Mesenchymal stem cell (in vitro differentiated cells and primary cell): ENCODE measurements at regions not wholly inside any gene's neighbourhood (a gene's known extent, or its start where the extent isn't known, plus 50 kb on each side); places are given as distances from the start of the nearest gene placed in this dataset.

Experiments
- DNase-seq: peaks from one replicate; pipeline ENCODE4 v3.0.0-alpha.2; 2013
- H2AFZ ChIP-seq: one replicate; pipeline ENCODE4 v1.6.1; 2013; ENCODE audit warnings: low read depth, mild to moderate bottlenecking, control low read depth, inconsistent platforms, low read length, moderate library complexity
- H2AK5ac ChIP-seq: 2 replicates; pipeline ENCODE4 v1.6.1; 2013; ENCODE audit warnings: low read length, moderate library complexity, mild to moderate bottlenecking, inconsistent platforms; ENCODE audit not compliant: severe bottlenecking
- H2BK120ac ChIP-seq: one replicate; pipeline ENCODE4 v1.6.1; 2013; ENCODE audit warnings: low read depth, mild to moderate bottlenecking, inconsistent platforms, low read length, moderate library complexity
- H2BK12ac ChIP-seq, 2 experiments: one replicate each; pipeline ENCODE4 v1.6.1; 2013; ENCODE audit warnings: inconsistent platforms in 2 of 2, low read length in 2 of 2, mild to moderate bottlenecking in 2 of 2, moderate library complexity in 2 of 2, control low read depth in 1 of 2
- H2BK15ac ChIP-seq: one replicate; pipeline ENCODE4 v1.6.1; 2013; ENCODE audit warnings: mild to moderate bottlenecking, low read depth, inconsistent platforms; ENCODE audit not compliant: poor library complexity, severe bottlenecking
- H2BK5ac ChIP-seq: 2 replicates; pipeline ENCODE4 v1.6.1; 2013; ENCODE audit warnings: low read depth, mild to moderate bottlenecking, low read length, control low read depth, inconsistent platforms; ENCODE audit not compliant: poor library complexity, severe bottlenecking
- H3K14ac ChIP-seq, 2 experiments: one replicate each; pipeline ENCODE4 v1.6.1; 2013; ENCODE audit warnings: inconsistent platforms in 2 of 2, low read length in 2 of 2, control low read depth in 1 of 2, mild to moderate bottlenecking in 1 of 2, moderate library complexity in 1 of 2
- H3K18ac ChIP-seq, 2 experiments: one replicate each; pipeline ENCODE4 v1.6.1; 2013; ENCODE audit warnings: inconsistent platforms in 2 of 2, low read length in 2 of 2, control low read depth in 1 of 2, low read depth in 1 of 2, mild to moderate bottlenecking in 1 of 2
- H3K23ac ChIP-seq, 2 experiments: one replicate each; pipeline ENCODE4 v1.6.1; 2013; ENCODE audit warnings: inconsistent platforms in 2 of 2, low read length in 2 of 2, mild to moderate bottlenecking in 2 of 2, moderate library complexity in 2 of 2, control low read depth in 1 of 2
- H3K27ac ChIP-seq: 2 replicates; pipeline ENCODE4 v1.5.1; 2013; ENCODE audit warnings: mild to moderate bottlenecking, moderate library complexity, low read length, control low read depth, inconsistent platforms; ENCODE audit not compliant: poor library complexity, severe bottlenecking
- H3K27me3 ChIP-seq, 2 experiments: 2 replicates each; pipeline versions ENCODE4 v1.6.1 to v1.7.0; 2013; ENCODE audit warnings: low read length in 2 of 2, mild to moderate bottlenecking in 2 of 2, moderate library complexity in 2 of 2, control low read depth in 1 of 2, inconsistent platforms in 1 of 2; ENCODE audit not compliant: control insufficient read depth in 1 of 2, insufficient read depth in 1 of 2
- H3K36me3 ChIP-seq, 2 experiments: 2 replicates each; pipeline versions ENCODE4 v1.6.1 to v1.7.0; 2013; ENCODE audit warnings: low read length in 2 of 2, control low read depth in 1 of 2, inconsistent platforms in 1 of 2, low read depth in 1 of 2, mild to moderate bottlenecking in 1 of 2; ENCODE audit not compliant: insufficient read depth in 2 of 2, control insufficient read depth in 1 of 2
- H3K4ac ChIP-seq, 2 experiments: one replicate each; pipeline ENCODE4 v1.6.1; 2013; ENCODE audit warnings: inconsistent platforms in 2 of 2, low read length in 2 of 2, mild to moderate bottlenecking in 2 of 2, moderate library complexity in 2 of 2, control low read depth in 1 of 2, low read depth in 1 of 2
- H3K4me1 ChIP-seq: 2 replicates; pipeline ENCODE4 v1.6.1; 2013; ENCODE audit warnings: low read depth, low read length, control low read depth; ENCODE audit not compliant: control insufficient read depth, insufficient read depth
- H3K4me2 ChIP-seq: 2 replicates; pipeline ENCODE4 v1.6.1; 2013; ENCODE audit warnings: low read length, mild to moderate bottlenecking, inconsistent platforms; ENCODE audit not compliant: poor library complexity, severe bottlenecking
- H3K4me3 ChIP-seq, 2 experiments: 2 replicates each; pipeline versions ENCODE4 v1.5.1 to v1.7.0; 2013; ENCODE audit warnings: low read length in 2 of 2, mild to moderate bottlenecking in 2 of 2, control low read depth in 1 of 2, low read depth in 1 of 2; ENCODE audit not compliant: insufficient read depth in 1 of 2
- H3K79me1 ChIP-seq: replicated peaks from 2 replicates; pipeline ENCODE4 v1.6.1; 2013; ENCODE audit warnings: mild to moderate bottlenecking, control low read depth, low read length, inconsistent platforms; ENCODE audit not compliant: poor library complexity, severe bottlenecking
- H3K9ac ChIP-seq: 2 replicates; pipeline ENCODE4 v1.7.0; 2013; ENCODE audit warnings: mild to moderate bottlenecking, low read length, moderate library complexity
- H3K9me3 ChIP-seq: 2 replicates; pipeline ENCODE4 v1.7.0; 2013; ENCODE audit warnings: mild to moderate bottlenecking, low read length; ENCODE audit not compliant: control insufficient read depth
- H4K8ac ChIP-seq: one replicate; pipeline ENCODE4 v1.6.1; 2013; ENCODE audit warnings: inconsistent platforms, mild to moderate bottlenecking, low read length, moderate library complexity
- H4K91ac ChIP-seq: one replicate; pipeline ENCODE4 v1.6.1; 2013; ENCODE audit warnings: mild to moderate bottlenecking, low read length, inconsistent platforms
- WGBS: methylation state at CpG from one replicate; pipeline ENCODE4 v1.1.7; 2013; ENCODE audit warnings: mixed read lengths; 5-methylcytosine and 5-hydroxymethylcytosine counted together

GRCh38 chr7:19617901-19618300, 90.9 kb downstream of the POLR1F start:
- no peak overlapping the region for H2BK120ac ChIP-seq
- no peak overlapping the region for H3K4ac ChIP-seq
- no peak overlapping the region for H3K27ac ChIP-seq
- no peak overlapping the region for H2BK12ac ChIP-seq
- no peaks in the 10 kb centered on the region for H3K79me1 ChIP-seq
- H3K9ac ChIP-seq: no peak overlapping the region
- H3K18ac ChIP-seq: no peak overlapping the region
- H2BK15ac ChIP-seq: no peak overlapping the region
- no peak overlapping the region for H2AFZ ChIP-seq
- no peak overlapping the region for H3K23ac ChIP-seq
- no peak overlapping the region for H4K91ac ChIP-seq
- H2AK5ac ChIP-seq: no peak overlapping the region
- WGBS: 72% methylated on average over 2 of the region's 2 CpGs
- no peak overlapping the region for H3K4me3 ChIP-seq
- H3K14ac ChIP-seq: no peak overlapping the region
- H2BK5ac ChIP-seq: no peak overlapping the region
- H3K4me2 ChIP-seq: no peak overlapping the region
- H3K9me3 ChIP-seq: no peaks in the 10 kb centered on the region
- H3K36me3 ChIP-seq: no peaks in the 10 kb centered on the region
- H3K27me3 ChIP-seq: no peaks in the 10 kb centered on the region
- no peak overlapping the region for H4K8ac ChIP-seq
- no peaks in the 10 kb centered on the region for H3K4me1 ChIP-seq
- no peak for DNase-seq

GRCh38 chr7:19610194-19610943, 98.5 kb downstream of the POLR1F start:
- no peak overlapping the region for H3K18ac ChIP-seq
- H3K4me2 ChIP-seq: no peak overlapping the region
- no peaks in the 10 kb centered on the region for H3K27me3 ChIP-seq
- H3K23ac ChIP-seq: no peak overlapping the region
- no peak overlapping the region for H2AK5ac ChIP-seq
- no peak overlapping the region for H2BK5ac ChIP-seq
- no peak overlapping the region for H2BK15ac ChIP-seq
- H3K4ac ChIP-seq: no peak overlapping the region
- no peak overlapping the region for H2BK12ac ChIP-seq
- no peak overlapping the region for H2BK120ac ChIP-seq
- no peak overlapping the region for H3K9ac ChIP-seq
- no peak for DNase-seq
- H2AFZ ChIP-seq: no peak overlapping the region
- peaks cover 13% of the 10 kb centered on the region for H3K9me3 ChIP-seq
- no peaks in the 10 kb centered on the region for H3K36me3 ChIP-seq
- H4K91ac ChIP-seq: no peak overlapping the region
- H3K79me1 ChIP-seq: no peaks in the 10 kb centered on the region
- H3K4me3 ChIP-seq: no peak overlapping the region
- no peak overlapping the region for H3K14ac ChIP-seq
- H4K8ac ChIP-seq: no peak overlapping the region
- no peaks in the 10 kb centered on the region for H3K4me1 ChIP-seq
- H3K27ac ChIP-seq: no peak overlapping the region

- Histone ChIP-seq H2AFZ (no peak overlapping the region), H3K9ac (no peak overlapping the region), H3K9me3 (peaks cover 19% of the 10 kb centered on the region), H3K4me1 (no peaks in the 10 kb centered on the region), H3K18ac (no peak overlapping the region), H3K27me3 (no peaks in the 10 kb centered on the region), H3K4me2 (no peak overlapping the region), H3K4me3 (no peak overlapping the region), H3K23ac (no peak overlapping the region), H3K79me1 (no peaks in the 10 kb centered on the region), H3K36me3 (no peaks in the 10 kb centered on the region), H4K8ac (no peak overlapping the region), H4K91ac (no peak overlapping the region), H2AK5ac (no peak overlapping the region), H2BK120ac (no peak overlapping the region), H2BK15ac (no peak overlapping the region), H2BK12ac (no peak overlapping the region), H2BK5ac (no peak overlapping the region), H3K4ac (no peak overlapping the region), H3K14ac (no peak overlapping the region), H3K27ac (no peak overlapping the region)
- WGBS: 89% methylated on average over 2 of the region's 3 CpGs
- no peak for DNase-seq
Observed at GRCh38 chr7:19589446-19589845, 119.4 kb downstream of the POLR1F start.

DNA sequence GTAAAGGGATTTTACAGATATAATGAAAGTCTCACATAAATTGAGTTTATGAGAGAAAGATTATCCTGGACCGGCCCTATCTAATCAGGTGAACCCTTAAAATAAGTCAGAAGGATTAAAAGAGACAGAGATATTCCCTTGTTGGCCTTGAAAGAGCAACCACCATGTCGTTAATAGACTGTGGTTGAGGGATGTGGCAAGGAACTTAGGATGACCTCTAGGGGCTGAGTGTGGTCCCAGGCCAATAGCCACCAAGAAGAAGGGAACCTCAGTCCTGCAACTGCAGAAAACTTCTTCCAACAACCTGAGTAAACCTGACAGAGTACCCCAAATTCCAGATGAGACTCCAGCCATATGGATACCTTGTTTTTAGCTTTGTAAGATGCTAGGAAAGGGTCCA, 121.5 kb downstream of the POLR1F start:
- Histone ChIP-seq H3K27ac (no peak overlapping the region), H3K14ac (no peak overlapping the region), H4K8ac (no peak overlapping the region), H3K23ac (no peak overlapping the region), H3K27me3 (no peaks in the 10 kb centered on the region), H3K4me3 (no peak overlapping the region), H3K9me3 (peaks cover 7% of the 10 kb centered on the region), H3K4me2 (no peak overlapping the region), H4K91ac (no peak overlapping the region), H3K36me3 (no peaks in the 10 kb centered on the region), H2BK120ac (no peak overlapping the region), H2AFZ (no peak overlapping the region), H2AK5ac (no peak overlapping the region), H3K18ac (no peak overlapping the region), H2BK12ac (no peak overlapping the region), H3K4ac (no peak overlapping the region), H3K79me1 (no peaks in the 10 kb centered on the region), H2BK5ac (no peak overlapping the region), H3K4me1 (no peaks in the 10 kb centered on the region), H2BK15ac (no peak overlapping the region), H3K9ac (no peak overlapping the region)
- 20% methylated on average over 2 of the region's 2 CpGs for WGBS
- no peak for DNase-seq
